ENCODE measurements at regions not wholly inside any gene's neighbourhood (a gene's known extent, or its start where the extent isn't known, plus 50 kb on each side); places are given as distances from the start of the nearest gene placed in this dataset.
"Not testable (repeated sequence)": the region's sequence is repeated elsewhere in the genome, so short reads cannot be mapped to it uniquely, and the experiment has no call there.

GRCh38 chr13:70747262-70747661 lies 639.0 kb upstream of the KLHL1 start:
- Histone ChIP-seq H3K4me3 (ENCODE audit: low read length) (no peak overlapping the region), H3K27ac (ENCODE audit: low read length) (no peak overlapping the region), H3K9ac (ENCODE audit: low read length) (no peak overlapping the region), H3K27me3 (ENCODE audit: insufficient read depth, low read depth, low read length) (no peaks in the 10 kb centered on the region), H3K36me3 (ENCODE audit: insufficient read depth, low read length) (no peaks in the 10 kb centered on the region), H3K79me2 (replicated peaks; ENCODE audit: insufficient read depth, low read length) (no peaks in the 10 kb centered on the region), H3F3A (ENCODE audit: insufficient read depth, low read length, poor library complexity, severe bottlenecking) (no peaks in the 10 kb centered on the region), H4K20me1 (ENCODE audit: insufficient read depth) (no peaks in the 10 kb centered on the region), H2AFZ (ENCODE audit: low read depth, low read length) (no peak overlapping the region), H3K9me2 (ENCODE audit: insufficient read depth, low read length) (no peaks in the 10 kb centered on the region), H3K9me3 (ENCODE audit: low read length) (no peaks in the 10 kb centered on the region), H3K4me2 (ENCODE audit: low read length) (no peak overlapping the region)
- TF ChIP-seq EP300 (conservative IDR thresholded peaks at IDR 0.05; ENCODE audit: poor library complexity, severe bottlenecking) (no peak), CTCF (IDR thresholded peaks at IDR 0.05; ENCODE audit: poor library complexity, severe bottlenecking) (no peak), SMC3 (conservative IDR thresholded peaks at IDR 0.05; ENCODE audit: poor library complexity) (no peak), MXI1 (conservative IDR thresholded peaks at IDR 0.05; ENCODE audit: poor library complexity, severe bottlenecking) (no peak), RAD21 (conservative IDR thresholded peaks at IDR 0.05) (no peak), EZH2 (IDR thresholded peaks at IDR 0.05; ENCODE audit: borderline replicate concordance, insufficient read depth, low read length, poor library complexity, severe bottlenecking) (no peak), TAF1 (IDR thresholded peaks at IDR 0.05; ENCODE audit: low read depth) (no peak), POLR2AphosphoS5 (IDR thresholded peaks at IDR 0.05) (no peak), REST (IDR thresholded peaks at IDR 0.05; ENCODE audit: borderline replicate concordance) (no peak)

GRCh38 chr13:70746469-70746868 lies 638.2 kb upstream of the KLHL1 start:
- not testable (repeated sequence) for H3K27ac ChIP-seq (ENCODE audit: low read length); H3K79me2 ChIP-seq (replicated peaks; ENCODE audit: insufficient read depth, low read length); H3K9me2 ChIP-seq (ENCODE audit: insufficient read depth, low read length)

More at GRCh38 chr13:70746469-70746868, 638.2 kb upstream of the KLHL1 start:
- H3K9me3 ChIP-seq (ENCODE audit: low read length); H3K27me3 ChIP-seq (ENCODE audit: insufficient read depth, low read depth, low read length); H3K9ac ChIP-seq (ENCODE audit: low read length); H4K20me1 ChIP-seq (ENCODE audit: insufficient read depth); H3K4me3 ChIP-seq (ENCODE audit: low read length); H2AFZ ChIP-seq (ENCODE audit: low read depth, low read length); H3F3A ChIP-seq (ENCODE audit: insufficient read depth, low read length, poor library complexity, severe bottlenecking); H3K36me3 ChIP-seq (ENCODE audit: insufficient read depth, low read length); H3K4me2 ChIP-seq (ENCODE audit: low read length): not testable (repeated sequence)

Data from neural cell (in vitro differentiated cells).